Activated naive CD8-positive, alpha-beta T cell treated with anti-CD3 and anti-CD28 coated beads, Interleukin-2, amount 50 U/mL, for 24 hours (primary cell): ENCODE measurements at regions not wholly inside any gene's neighbourhood (a gene's known extent, or its start where the extent isn't known, plus 50 kb on each side); places are given as distances from the start of the nearest gene placed in this dataset.
A peak's percentile ranks its signal among the peaks of the same experiment; 100 is the strongest.
"Not testable (repeated sequence)": the region's sequence is repeated elsewhere in the genome, so short reads cannot be mapped to it uniquely, and the experiment has no call there.

Experiments
- ATAC-seq: fragments of 150-1000 bp; cut with Tn5 transposase; one replicate; pipeline ENCODE4 v1.10.0; 2021
- DNase-seq: peaks from one replicate; pipeline ENCODE4 v3.0.0; 2021
- H3K27ac Mint-ChIP-seq: one replicate; pipeline ENCODE4 v1.8.0; 2021; ENCODE audit warnings: mild to moderate bottlenecking, mixed read lengths
- H3K27me3 Mint-ChIP-seq: one replicate; pipeline ENCODE4 v1.8.0; 2021; ENCODE audit warnings: mixed read lengths
- H3K36me3 Mint-ChIP-seq: one replicate; pipeline ENCODE4 v1.8.0; 2021; ENCODE audit warnings: low read depth, mixed read lengths
- H3K4me1 Mint-ChIP-seq: one replicate; pipeline ENCODE4 v1.8.0; 2021; ENCODE audit warnings: mixed read lengths
- H3K4me3 Mint-ChIP-seq: one replicate; pipeline ENCODE4 v1.8.0; 2021; ENCODE audit warnings: mild to moderate bottlenecking, moderate library complexity, mixed read lengths
- H3K9me3 Mint-ChIP-seq: one replicate; pipeline ENCODE4 v1.8.0; 2021; ENCODE audit warnings: mixed read lengths

DNA sequence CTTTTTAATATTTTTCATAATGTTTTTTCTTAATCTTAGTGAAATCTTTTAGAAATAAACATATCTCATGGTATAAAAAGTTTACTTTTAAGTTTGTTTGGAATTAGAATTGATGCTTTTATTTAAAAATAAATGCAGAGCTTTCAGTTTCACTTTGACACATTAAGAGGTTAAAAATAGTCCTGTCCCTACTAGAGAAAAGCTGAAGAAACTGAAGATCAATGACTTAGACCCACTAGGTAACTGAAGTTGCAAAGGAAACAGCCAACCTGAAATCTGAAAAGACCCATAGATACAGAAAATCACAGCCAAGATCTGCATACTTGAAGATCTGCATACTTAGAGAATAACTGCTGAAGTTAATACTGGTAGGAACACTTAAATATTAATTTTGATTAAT, 237.6 kb downstream of the RAP2B start:
- Mint-ChIP-seq H3K36me3 (no peaks in the 10 kb centered on the region), H3K4me3 (no peak overlapping the region), H3K27ac (no peak overlapping the region), H3K4me1 (peaks cover 19% of the 10 kb centered on the region), H3K27me3 (no peaks in the 10 kb centered on the region), H3K9me3 (peaks cover 8% of the 10 kb centered on the region)
- DNase-seq (no peak), ATAC-seq (peak; percentile 43)

DNA sequence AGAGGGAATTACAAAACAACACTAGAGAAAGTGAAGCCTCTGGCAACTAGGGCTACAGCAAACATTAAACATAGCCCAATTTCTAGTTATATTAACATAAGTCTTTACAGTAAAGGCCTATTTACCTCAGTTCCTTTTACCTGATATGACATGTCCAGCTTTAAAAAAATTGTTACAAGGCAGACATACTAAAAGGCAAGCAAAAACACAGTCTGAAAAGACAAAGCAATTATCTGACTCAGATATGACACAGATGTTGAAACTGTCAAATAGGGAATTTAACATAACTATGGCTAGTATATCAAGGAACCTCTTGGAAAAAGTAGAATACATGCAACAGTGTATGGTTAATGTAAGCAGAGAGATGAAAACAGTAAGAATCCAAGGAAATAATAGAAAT, 238.6 kb downstream of the RAP2B start:
- DNase-seq (no peak), ATAC-seq (no peak)
- peaks cover 3% of the 10 kb centered on the region for H3K9me3 Mint-ChIP-seq
- H3K4me3 Mint-ChIP-seq = no peak overlapping the region
- H3K36me3 Mint-ChIP-seq = no peaks in the 10 kb centered on the region
- no peaks in the 10 kb centered on the region for H3K27me3 Mint-ChIP-seq
- H3K27ac Mint-ChIP-seq = no peak overlapping the region
- H3K4me1 Mint-ChIP-seq = peaks cover 19% of the 10 kb centered on the region

DNA sequence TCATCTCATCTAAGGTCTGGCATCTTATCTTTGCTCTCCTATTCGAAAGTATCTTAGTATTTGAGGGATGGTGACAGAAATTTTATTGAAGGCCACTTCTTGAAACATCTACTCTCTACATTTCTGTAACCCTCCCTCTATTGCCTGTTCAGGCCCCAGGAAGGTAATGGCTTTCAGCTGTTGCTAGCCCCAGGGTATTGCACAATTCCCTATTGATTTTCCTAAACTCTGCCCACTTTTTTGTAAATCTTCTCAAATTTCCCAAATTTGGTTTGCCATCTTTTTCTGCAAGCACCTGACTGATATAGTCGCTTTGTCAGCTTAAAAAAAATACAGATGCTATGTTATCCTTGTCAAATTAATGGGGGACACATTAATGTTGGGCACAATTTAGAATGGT, 242.1 kb downstream of the RAP2B start:
- Mint-ChIP-seq H3K36me3 (no peaks in the 10 kb centered on the region), H3K27me3 (no peaks in the 10 kb centered on the region), H3K9me3 (no peaks in the 10 kb centered on the region), H3K27ac (no peak overlapping the region), H3K4me3 (no peak overlapping the region), H3K4me1 (peaks cover 14% of the 10 kb centered on the region)
- ATAC-seq (no peak), DNase-seq (no peak)

DNA sequence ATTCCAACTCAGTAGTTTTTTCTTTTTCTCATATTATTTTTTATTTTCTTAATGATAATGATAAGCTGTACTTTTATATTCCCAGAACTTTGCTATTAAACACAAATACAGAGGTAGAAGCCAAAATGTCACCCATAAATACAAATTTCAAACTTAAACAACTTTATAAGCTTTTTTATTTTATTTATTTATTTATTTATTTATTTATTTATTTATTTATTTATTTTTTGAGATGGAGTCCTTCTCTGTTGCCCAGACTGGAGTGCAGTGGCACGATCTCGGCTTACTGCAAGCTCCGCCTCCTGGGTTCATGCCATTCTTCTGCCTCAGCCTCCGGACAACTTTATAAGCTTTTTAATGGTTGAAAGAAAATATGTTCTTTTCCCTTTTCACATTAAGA, 243.3 kb downstream of the RAP2B start:
- not testable (repeated sequence) for H3K4me1 Mint-ChIP-seq, H3K36me3 Mint-ChIP-seq, ATAC-seq, DNase-seq, H3K9me3 Mint-ChIP-seq, H3K4me3 Mint-ChIP-seq, H3K27ac Mint-ChIP-seq, H3K27me3 Mint-ChIP-seq

DNA sequence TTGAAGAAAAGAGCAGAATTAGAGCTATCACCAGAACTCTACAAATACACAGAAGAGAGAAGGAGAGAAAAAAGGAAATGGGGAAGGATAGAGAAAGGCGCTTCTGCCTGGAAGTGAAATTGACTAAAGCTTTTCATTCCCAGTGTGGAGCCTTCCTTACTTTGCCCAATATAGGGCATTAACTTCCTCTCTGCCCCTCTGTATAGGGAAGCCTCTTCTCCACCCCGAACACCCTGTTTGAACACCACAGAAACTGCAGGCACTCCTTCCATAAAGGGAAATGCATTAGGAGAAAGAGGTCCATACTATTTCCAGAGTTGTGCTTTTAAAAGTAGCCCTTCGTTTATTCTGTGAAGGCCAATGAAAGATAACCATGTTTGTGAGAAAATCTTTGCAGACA, 248.5 kb downstream of the RAP2B start:
- H3K36me3 Mint-ChIP-seq = no peaks in the 10 kb centered on the region
- no peaks in the 10 kb centered on the region for H3K27me3 Mint-ChIP-seq
- ATAC-seq (no peak), DNase-seq (no peak)
- H3K4me1 Mint-ChIP-seq = peaks cover 3% of the 10 kb centered on the region
- no peak overlapping the region for H3K27ac Mint-ChIP-seq
- H3K4me3 Mint-ChIP-seq = no peak overlapping the region
- H3K9me3 Mint-ChIP-seq = no peaks in the 10 kb centered on the region

DNA sequence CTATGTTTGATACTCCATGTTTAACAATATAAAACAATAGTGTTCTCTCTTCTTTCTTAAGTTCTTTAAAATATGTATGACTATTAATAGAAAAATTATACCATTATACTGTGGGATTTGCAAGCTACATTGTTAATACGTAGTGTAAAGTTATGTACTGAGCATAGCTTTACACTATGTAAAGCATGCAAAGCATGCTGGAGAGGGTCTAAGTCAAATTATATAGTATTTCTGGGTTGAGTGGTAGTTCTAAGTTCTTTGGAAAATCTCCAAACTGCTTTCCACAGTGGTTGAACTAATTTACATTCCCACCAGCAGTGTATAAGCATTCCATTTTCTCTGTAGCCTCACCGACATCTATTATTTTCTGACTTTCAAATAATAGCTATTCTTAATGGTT, 253.0 kb downstream of the RAP2B start:
- no peaks in the 10 kb centered on the region for H3K27me3 Mint-ChIP-seq
- peaks cover 1% of the 10 kb centered on the region for H3K36me3 Mint-ChIP-seq
- peaks cover 6% of the 10 kb centered on the region for H3K9me3 Mint-ChIP-seq
- no peak overlapping the region for H3K4me3 Mint-ChIP-seq
- ATAC-seq (no peak), DNase-seq (no peak)
- peaks cover 3% of the 10 kb centered on the region for H3K4me1 Mint-ChIP-seq
- H3K27ac Mint-ChIP-seq = no peak overlapping the region

DNA sequence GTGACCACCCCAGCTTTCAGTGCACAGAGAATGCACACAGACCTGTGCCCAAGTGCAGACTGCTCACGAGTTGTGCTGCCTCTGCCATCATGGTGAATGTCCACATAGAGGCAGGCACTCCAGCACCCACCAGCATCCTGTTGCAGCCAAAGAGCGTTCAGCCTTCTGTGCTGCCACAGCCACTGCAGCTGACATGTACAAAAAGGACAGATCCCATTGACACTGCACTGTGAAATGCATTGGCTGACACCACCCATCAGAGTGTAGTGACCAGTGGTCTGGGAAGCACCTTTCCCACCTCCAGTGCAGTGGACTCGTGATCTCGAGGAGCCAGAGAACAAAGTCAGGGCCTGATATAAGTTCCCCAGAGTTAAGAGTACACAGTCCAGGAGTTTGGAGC, 260.3 kb downstream of the RAP2B start:
- H3K9me3 Mint-ChIP-seq = peaks cover 45% of the 10 kb centered on the region
- peaks cover 1% of the 10 kb centered on the region for H3K36me3 Mint-ChIP-seq
- no peaks in the 10 kb centered on the region for H3K4me1 Mint-ChIP-seq
- DNase-seq = no peak
- no peak overlapping the region for H3K27ac Mint-ChIP-seq
- no peak for ATAC-seq
- H3K4me3 Mint-ChIP-seq = no peak overlapping the region
- H3K27me3 Mint-ChIP-seq = no peaks in the 10 kb centered on the region

DNA sequence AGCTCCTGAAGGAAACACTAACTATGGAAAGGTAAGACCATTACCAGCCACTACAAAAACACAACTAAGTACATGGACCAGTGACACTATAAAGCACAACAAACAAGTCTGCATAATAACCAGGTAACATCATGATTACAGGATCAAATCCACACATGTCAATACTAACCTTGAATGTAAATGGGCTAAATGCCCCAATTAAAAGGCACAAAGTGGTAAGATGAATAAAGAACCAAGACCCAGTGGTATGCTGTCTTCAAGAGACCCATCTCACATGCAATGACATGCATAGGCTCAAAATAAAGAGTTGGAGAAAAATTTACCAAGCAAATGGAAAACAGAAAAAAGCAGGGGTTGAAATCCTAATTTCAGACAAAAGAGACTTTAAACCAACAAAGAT, 261.8 kb downstream of the RAP2B start:
- DNase-seq, H3K36me3 Mint-ChIP-seq, H3K27ac Mint-ChIP-seq, H3K27me3 Mint-ChIP-seq, H3K4me3 Mint-ChIP-seq, H3K4me1 Mint-ChIP-seq, ATAC-seq: not testable (repeated sequence)
- peaks cover 46% of the 10 kb centered on the region for H3K9me3 Mint-ChIP-seq

DNA sequence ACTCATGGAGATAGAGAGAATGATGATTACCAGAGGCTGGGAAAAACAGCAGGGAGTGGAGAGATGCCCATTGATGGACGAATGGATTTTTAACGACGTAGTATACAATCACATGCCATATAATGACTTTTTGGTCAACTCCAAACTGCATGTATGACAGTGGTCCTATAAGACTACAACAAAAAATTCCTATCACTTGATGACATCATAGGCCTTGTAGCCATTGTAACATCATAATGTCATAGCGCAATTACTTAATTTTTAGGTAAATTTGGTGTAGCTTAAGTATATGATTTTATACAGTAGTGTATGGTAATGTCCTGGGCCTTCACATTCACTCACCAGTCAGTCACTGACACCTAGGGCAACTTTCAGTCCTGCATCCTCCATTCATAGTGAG, 264.3 kb downstream of the RAP2B start:
- H3K27ac Mint-ChIP-seq = no peak overlapping the region
- H3K4me3 Mint-ChIP-seq = no peak overlapping the region
- DNase-seq = no peak
- H3K4me1 Mint-ChIP-seq = no peaks in the 10 kb centered on the region
- H3K9me3 Mint-ChIP-seq = peaks cover 38% of the 10 kb centered on the region
- no peaks in the 10 kb centered on the region for H3K27me3 Mint-ChIP-seq
- H3K36me3 Mint-ChIP-seq = no peaks in the 10 kb centered on the region
- no peak for ATAC-seq

DNA sequence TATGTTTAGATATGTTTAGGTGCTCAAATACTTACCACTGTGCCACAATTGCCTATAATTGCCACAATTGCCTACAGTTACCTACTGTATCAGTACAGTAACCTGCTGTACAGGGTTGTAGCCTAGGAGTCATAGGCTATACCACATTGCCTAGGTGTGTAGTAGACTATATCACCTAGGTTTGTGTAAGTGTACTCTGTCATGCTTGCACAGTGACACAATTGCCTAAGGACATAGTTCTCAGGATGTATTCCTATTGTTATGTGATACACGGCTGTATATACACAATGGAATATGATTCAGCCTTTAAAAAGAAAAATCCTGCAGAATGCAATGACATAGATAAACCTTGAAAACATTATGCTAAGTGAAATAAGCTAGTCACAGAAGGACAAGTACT, 264.8 kb downstream of the RAP2B start:
- peaks cover 38% of the 10 kb centered on the region for H3K9me3 Mint-ChIP-seq
- no peaks in the 10 kb centered on the region for H3K36me3 Mint-ChIP-seq
- no peak for ATAC-seq
- no peak for DNase-seq
- no peaks in the 10 kb centered on the region for H3K4me1 Mint-ChIP-seq
- H3K4me3 Mint-ChIP-seq = no peak overlapping the region
- H3K27ac Mint-ChIP-seq = no peak overlapping the region
- no peaks in the 10 kb centered on the region for H3K27me3 Mint-ChIP-seq

DNA sequence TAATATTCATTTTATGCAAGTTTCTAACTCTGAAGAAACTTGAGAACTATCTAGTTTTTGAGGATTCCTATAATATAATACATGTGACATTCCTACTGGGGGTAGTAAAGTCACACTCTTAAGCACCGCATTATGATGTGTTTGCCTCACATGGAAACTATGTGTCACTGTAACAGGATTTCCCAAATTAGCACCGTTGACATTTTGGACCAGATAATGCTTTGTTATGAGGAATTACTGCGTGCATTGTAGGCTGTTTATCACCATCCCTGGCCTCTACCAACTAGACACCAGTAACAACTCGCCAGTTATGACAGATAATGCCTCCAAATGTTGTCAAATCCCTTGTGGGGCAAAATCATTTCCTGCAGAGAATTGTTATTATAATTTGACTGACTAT, 267.8 kb downstream of the RAP2B start:
- Mint-ChIP-seq H3K27me3 (no peaks in the 10 kb centered on the region), H3K9me3 (peaks cover 12% of the 10 kb centered on the region), H3K4me1 (no peaks in the 10 kb centered on the region), H3K36me3 (no peaks in the 10 kb centered on the region), H3K4me3 (no peak overlapping the region), H3K27ac (no peak overlapping the region)
- ATAC-seq = no peak
- DNase-seq = no peak

DNA sequence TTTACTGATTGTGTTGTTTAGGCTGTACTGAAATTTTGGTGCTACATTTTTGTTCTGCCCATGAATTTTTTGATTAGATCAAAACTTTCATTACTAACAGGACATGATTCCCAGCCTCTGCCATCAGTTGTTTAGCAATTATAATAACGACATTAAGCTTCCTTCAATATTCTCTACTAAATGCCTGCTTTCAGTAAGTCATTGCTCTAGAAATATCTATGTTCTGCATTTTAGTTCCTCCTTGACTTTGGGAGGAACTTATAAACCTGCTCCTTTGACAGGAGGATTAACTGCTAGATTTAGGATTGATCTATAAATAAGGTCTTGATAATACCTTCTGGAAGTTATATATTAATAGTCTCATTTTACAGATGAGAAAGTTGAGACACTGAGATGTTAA, 269.1 kb downstream of the RAP2B start:
- Mint-ChIP-seq H3K27ac (no peak overlapping the region), H3K36me3 (no peaks in the 10 kb centered on the region), H3K4me3 (no peak overlapping the region), H3K4me1 (no peaks in the 10 kb centered on the region), H3K9me3 (peaks cover 6% of the 10 kb centered on the region), H3K27me3 (no peaks in the 10 kb centered on the region)
- DNase-seq (no peak), ATAC-seq (no peak)

DNA sequence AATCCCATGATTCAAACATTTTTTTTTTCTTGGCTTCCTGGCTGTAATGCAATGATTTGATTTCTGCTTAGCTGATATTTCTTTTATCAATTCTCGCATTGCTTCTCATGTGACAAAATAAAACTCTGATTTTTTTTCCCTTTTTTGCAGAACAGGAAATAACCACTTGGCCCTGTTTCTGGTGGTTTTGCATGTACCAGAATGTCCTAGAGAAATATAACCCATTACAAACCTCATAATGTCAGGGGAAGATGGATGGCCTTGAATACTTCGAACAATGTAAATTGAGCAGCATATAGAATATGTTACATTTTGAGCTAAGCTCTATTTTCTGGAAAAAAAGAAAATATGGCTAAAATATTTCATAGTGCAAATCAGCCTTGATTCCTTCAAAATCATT, 275.6 kb downstream of the RAP2B start:
- H3K36me3 Mint-ChIP-seq = no peaks in the 10 kb centered on the region
- no peaks in the 10 kb centered on the region for H3K9me3 Mint-ChIP-seq
- ATAC-seq (no peak), DNase-seq (no peak)
- H3K27me3 Mint-ChIP-seq = no peaks in the 10 kb centered on the region
- peaks cover 9% of the 10 kb centered on the region for H3K4me1 Mint-ChIP-seq
- H3K27ac Mint-ChIP-seq = no peak overlapping the region
- H3K4me3 Mint-ChIP-seq = no peak overlapping the region

DNA sequence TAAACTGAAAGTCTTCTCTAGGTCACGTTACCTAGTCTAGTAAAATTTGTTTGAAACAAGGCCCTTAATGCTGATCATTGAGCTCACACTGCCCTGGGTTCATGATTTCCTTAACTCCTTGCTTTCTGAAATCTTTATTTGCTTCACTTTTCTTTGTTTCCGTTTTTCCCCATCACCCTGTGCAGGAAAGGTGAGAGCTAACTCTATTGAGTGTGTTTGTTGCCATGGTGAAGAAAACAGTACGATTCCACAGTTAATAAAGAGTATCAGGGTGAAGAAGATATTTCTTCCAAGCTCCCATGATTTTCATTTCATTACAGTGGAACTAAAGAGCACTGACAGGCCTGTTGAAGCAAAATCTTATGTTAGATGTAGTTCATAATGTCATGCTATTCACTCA, 276.2 kb downstream of the RAP2B start:
- no peak overlapping the region for H3K27ac Mint-ChIP-seq
- H3K36me3 Mint-ChIP-seq = no peaks in the 10 kb centered on the region
- no peaks in the 10 kb centered on the region for H3K9me3 Mint-ChIP-seq
- H3K4me1 Mint-ChIP-seq = peaks cover 9% of the 10 kb centered on the region
- no peak for ATAC-seq
- no peaks in the 10 kb centered on the region for H3K27me3 Mint-ChIP-seq
- no peak for DNase-seq
- no peak overlapping the region for H3K4me3 Mint-ChIP-seq

DNA sequence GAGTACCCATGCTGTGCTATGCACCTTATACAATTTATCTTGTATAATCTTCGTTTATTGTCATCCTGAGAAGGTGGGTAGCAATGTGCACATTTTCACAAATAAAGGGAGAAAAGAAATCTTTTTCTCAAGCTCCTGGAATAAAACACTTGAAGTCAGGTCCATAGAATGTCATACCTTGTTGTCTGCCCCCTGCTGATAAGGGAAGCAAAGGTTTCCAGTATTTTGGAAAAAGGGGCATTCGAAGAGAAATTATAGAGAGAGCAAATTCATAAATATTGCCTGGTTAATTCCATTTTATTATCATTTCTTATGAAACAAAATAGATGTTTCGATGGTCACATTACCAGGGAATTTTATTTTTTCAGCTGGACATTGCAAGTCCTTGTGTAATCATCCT, 277.8 kb downstream of the RAP2B start:
- Mint-ChIP-seq H3K4me3 (no peak overlapping the region), H3K4me1 (peaks cover 9% of the 10 kb centered on the region), H3K9me3 (no peaks in the 10 kb centered on the region), H3K36me3 (no peaks in the 10 kb centered on the region), H3K27ac (no peak overlapping the region), H3K27me3 (no peaks in the 10 kb centered on the region)
- ATAC-seq (no peak), DNase-seq (no peak)

DNA sequence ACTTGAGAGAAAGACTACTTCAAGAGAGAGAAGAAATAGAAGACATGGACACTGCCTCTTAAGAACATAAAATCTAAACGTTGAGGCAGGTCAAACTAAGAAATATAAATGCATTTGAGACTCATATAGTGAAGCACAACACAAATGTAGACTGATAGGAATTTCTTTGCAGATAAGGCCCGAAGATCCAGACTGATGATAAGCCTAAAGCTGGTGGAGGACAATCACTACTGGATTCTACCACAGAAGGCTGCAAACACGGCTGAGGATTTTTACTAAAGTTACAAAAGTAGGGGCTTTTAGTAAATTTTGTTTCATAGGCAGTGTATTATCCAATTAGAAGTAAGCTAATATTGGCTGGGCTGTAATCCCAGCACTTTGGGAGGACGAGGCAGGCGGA, 278.3 kb downstream of the RAP2B start:
- Mint-ChIP-seq H3K4me3 (no peak overlapping the region), H3K4me1 (peaks cover 9% of the 10 kb centered on the region), H3K9me3 (no peaks in the 10 kb centered on the region), H3K27me3 (no peaks in the 10 kb centered on the region), H3K27ac (no peak overlapping the region), H3K36me3 (no peaks in the 10 kb centered on the region)
- no peak for ATAC-seq
- DNase-seq = no peak
